Hepatocyte (in vitro differentiated cells): ENCODE measurements at regions not wholly inside any gene's neighbourhood (a gene's known extent, or its start where the extent isn't known, plus 50 kb on each side); places are given as distances from the start of the nearest gene placed in this dataset.

Source experiments
- DNase-seq: peaks from one replicate; pipeline ENCODE4 v3.0.0-alpha.2; 2016; ENCODE audit warnings: low spot score
- H2AFZ ChIP-seq: fragments of 200-600 bp; sonication (generic); 2 replicates; pipeline ENCODE4 v1.6.0; 2016; ENCODE audit warnings: antibody characterized with exemption, mild to moderate bottlenecking
- H3K27ac ChIP-seq: fragments of 200-600 bp; sonication (generic); 2 replicates; pipeline ENCODE4 v1.5.1; 2016; ENCODE audit warnings: mild to moderate bottlenecking
- H3K27me3 ChIP-seq: fragments of 200-600 bp; sonication (generic); 2 replicates; pipeline ENCODE4 v1.6.1; 2016
- H3K36me3 ChIP-seq: fragments of 200-600 bp; sonication (generic); replicated peaks from 2 replicates; pipeline ENCODE4 v1.5.1; 2016; ENCODE audit warnings: low read depth; ENCODE audit not compliant: insufficient read depth
- H3K4me1 ChIP-seq: fragments of 200-600 bp; sonication (generic); 2 replicates; pipeline ENCODE4 v1.5.1; 2016; ENCODE audit warnings: mild to moderate bottlenecking, moderate library complexity; ENCODE audit not compliant: insufficient read depth
- H3K4me2 ChIP-seq: fragments of 200-600 bp; sonication (generic); 2 replicates; pipeline ENCODE4 v1.6.0; 2016
- H3K4me3 ChIP-seq: fragments of 200-600 bp; sonication (generic); 2 replicates; pipeline ENCODE4 v1.5.1; 2016; ENCODE audit warnings: mild to moderate bottlenecking
- H3K79me2 ChIP-seq: fragments of 200-600 bp; sonication (generic); 2 replicates; pipeline ENCODE4 v1.6.0; 2017; ENCODE audit warnings: mild to moderate bottlenecking
- H3K9me2 ChIP-seq: fragments of 200-600 bp; sonication (generic); replicated peaks from 2 replicates; pipeline ENCODE4 v1.6.0; 2017; ENCODE audit warnings: mild to moderate bottlenecking; ENCODE audit not compliant: insufficient read depth
- H3K9me3 ChIP-seq: fragments of 200-600 bp; sonication (generic); 2 replicates; pipeline ENCODE4 v1.5.1; 2016; ENCODE audit warnings: low read depth, mild to moderate bottlenecking
- H4K20me1 ChIP-seq: fragments of 200-600 bp; sonication (generic); 2 replicates; pipeline ENCODE4 v1.6.0; 2016; ENCODE audit warnings: mild to moderate bottlenecking; ENCODE audit not compliant: insufficient read depth, poor library complexity, severe bottlenecking
- CTCF ChIP-seq: fragments of 200-600 bp; sonication (generic); IDR thresholded peaks from 2 replicates; pipeline ENCODE4 v1.5.1; 2016; ENCODE audit warnings: antibody characterized with exemption, mild to moderate bottlenecking; ENCODE audit not compliant: poor library complexity
- EZH2 ChIP-seq: fragments of 200-600 bp; sonication (generic); IDR thresholded peaks from 2 replicates; pipeline ENCODE4 v1.6.1; 2016; ENCODE audit warnings: antibody characterized with exemption, mild to moderate bottlenecking, borderline replicate concordance
- EZH2phosphoT487 ChIP-seq: fragments of 200-600 bp; sonication (generic); IDR thresholded peaks from one replicate; pipeline ENCODE4 v1.6.1; 2018; ENCODE audit warnings: antibody characterized with exemption, mild to moderate bottlenecking, low read depth, moderate library complexity; ENCODE audit not compliant: unreplicated experiment, severe bottlenecking
- WGBS: methylation state at CpG from one replicate; pipeline ENCODE4 v1.1.6; 2016; ENCODE audit warnings: low lambda C conversion rate; ENCODE audit errors: missing lambda C conversion rate; 5-methylcytosine and 5-hydroxymethylcytosine counted together

GRCh38 chr5:96236051-96236450, 197.0 kb downstream of the PCSK1 start:
- no peak overlapping the region for H2AFZ ChIP-seq
- H3K9me3 ChIP-seq: no peaks in the 10 kb centered on the region
- H3K4me2 ChIP-seq: no peak overlapping the region
- H3K4me3 ChIP-seq: no peak overlapping the region
- no peaks in the 10 kb centered on the region for H3K27me3 ChIP-seq
- no peaks in the 10 kb centered on the region for H3K79me2 ChIP-seq
- no peaks in the 10 kb centered on the region for H3K36me3 ChIP-seq
- no peak overlapping the region for H3K27ac ChIP-seq
- no peak for DNase-seq
- H4K20me1 ChIP-seq: no peaks in the 10 kb centered on the region
- no peaks in the 10 kb centered on the region for H3K9me2 ChIP-seq
- WGBS: 94% methylated on average over 1 of the region's 1 CpG
- H3K4me1 ChIP-seq: no peaks in the 10 kb centered on the region
- TF ChIP-seq EZH2phosphoT487: no peak
- TF ChIP-seq CTCF: no peak
- no peak for TF ChIP-seq EZH2

GRCh38 chr5:96235008-96235910, 197.8 kb downstream of the PCSK1 start:
- Histone ChIP-seq H3K9me3 (no peaks in the 10 kb centered on the region), H3K9me2 (no peaks in the 10 kb centered on the region), H3K79me2 (no peaks in the 10 kb centered on the region), H4K20me1 (no peaks in the 10 kb centered on the region), H3K36me3 (no peaks in the 10 kb centered on the region), H3K27ac (no peak overlapping the region), H2AFZ (no peak overlapping the region), H3K4me2 (no peak overlapping the region), H3K27me3 (no peaks in the 10 kb centered on the region), H3K4me1 (no peaks in the 10 kb centered on the region), H3K4me3 (no peak overlapping the region)
- 77% methylated on average over 5 of the region's 5 CpGs for WGBS
- TF ChIP-seq CTCF (no peak), EZH2 (no peak), EZH2phosphoT487 (no peak)
- DNase-seq: no peak

- H3K9me3 ChIP-seq: no peaks in the 10 kb centered on the region
- no peak overlapping the region for H3K27ac ChIP-seq
- no peaks in the 10 kb centered on the region for H4K20me1 ChIP-seq
- TF ChIP-seq EZH2: no peak
- TF ChIP-seq CTCF: no peak
- no peak for TF ChIP-seq EZH2phosphoT487
- H3K9me2 ChIP-seq: no peaks in the 10 kb centered on the region
- no peaks in the 10 kb centered on the region for H3K36me3 ChIP-seq
- DNase-seq: no peak
- no peak overlapping the region for H3K4me2 ChIP-seq
- no peak overlapping the region for H3K4me3 ChIP-seq
- H3K27me3 ChIP-seq: no peaks in the 10 kb centered on the region
- H3K4me1 ChIP-seq: no peaks in the 10 kb centered on the region
- no peaks in the 10 kb centered on the region for H3K79me2 ChIP-seq
- no peak overlapping the region for H2AFZ ChIP-seq
Observed at GRCh38 chr5:96232602-96233001, 200.4 kb downstream of the PCSK1 start.
